Ishikawa (cell line): ENCODE measurements at regions not wholly inside any gene's neighbourhood (a gene's known extent, or its start where the extent isn't known, plus 50 kb on each side); places are given as distances from the start of the nearest gene placed in this dataset.

ENCODE experiments used
- CREB1 ChIP-seq: IDR thresholded peaks from 2 replicates; pipeline ENCODE4 v1.6.1; 2012; ENCODE audit warnings: low read depth
- EP300 ChIP-seq: IDR thresholded peaks from 2 replicates; pipeline ENCODE4 v1.6.1; 2012; ENCODE audit warnings: borderline replicate concordance
- FOXM1 ChIP-seq: IDR thresholded peaks from 2 replicates; pipeline ENCODE4 v1.6.1; 2012; ENCODE audit warnings: low read depth, borderline replicate concordance
- RAD21 ChIP-seq: IDR thresholded peaks from 2 replicates; pipeline ENCODE4 v1.6.1; 2012; ENCODE audit warnings: low read depth
- TAF1 ChIP-seq: IDR thresholded peaks from 2 replicates; pipeline ENCODE4 v1.6.1; 2012; ENCODE audit warnings: low read depth, mild to moderate bottlenecking
- TCF12 ChIP-seq: IDR thresholded peaks from 2 replicates; pipeline ENCODE4 v1.6.1; 2012; ENCODE audit warnings: low read depth
- YY1 ChIP-seq: IDR thresholded peaks from 2 replicates; pipeline ENCODE4 v1.6.1; 2012; ENCODE audit warnings: low read depth

DNA sequence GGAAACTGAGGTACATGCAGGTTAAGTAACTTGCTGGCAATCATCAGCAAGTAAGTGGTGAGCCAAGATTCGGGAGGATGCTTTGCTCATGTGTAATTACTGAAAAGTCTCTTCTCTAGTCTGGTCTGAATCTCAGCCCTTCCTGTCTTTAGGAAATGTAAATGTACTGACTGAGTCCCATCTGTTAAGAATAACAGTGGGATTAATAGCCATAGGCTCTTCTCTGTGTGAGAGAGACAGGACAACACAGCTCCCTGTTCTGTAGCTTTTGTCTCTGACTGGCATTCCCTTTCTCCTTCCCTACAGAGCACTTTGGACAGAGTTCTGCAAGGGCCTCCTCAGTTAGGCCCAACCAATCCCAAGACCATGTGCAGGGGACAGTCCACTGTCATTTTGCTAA is 131.3 kb upstream of the OGFRL1 start:
- TF ChIP-seq TCF12 (no peak), TAF1 (no peak), EP300 (no peak), CREB1 (no peak), YY1 (no peak), RAD21 (no peak), FOXM1 (no peak)
